Loucy (cell line): ENCODE measurements at regions not wholly inside any gene's neighbourhood (a gene's known extent, or its start where the extent isn't known, plus 50 kb on each side); places are given as distances from the start of the nearest gene placed in this dataset.

Source experiments
- H2AFZ ChIP-seq: fragments of 200-600 bp; sonication (generic); 2 replicates; pipeline ENCODE4 v1.6.0; 2016; ENCODE audit warnings: antibody characterized with exemption, mild to moderate bottlenecking, low read length, moderate library complexity
- H3F3A ChIP-seq: fragments of 200-600 bp; 2 replicates; pipeline ENCODE4 v1.6.0; 2016; ENCODE audit warnings: antibody characterized with exemption, low read depth, mild to moderate bottlenecking
- H3K27me3 ChIP-seq: fragments of 200-600 bp; sonication (generic); 2 replicates; pipeline ENCODE4 v1.6.1; 2014; ENCODE audit warnings: low read length, mild to moderate bottlenecking; ENCODE audit not compliant: insufficient read depth, poor library complexity, severe bottlenecking
- H3K36me3 ChIP-seq: fragments of 200-600 bp; sonication (generic); 2 replicates; pipeline ENCODE4 v1.6.1; 2016; ENCODE audit warnings: low read length; ENCODE audit not compliant: insufficient read depth
- H3K4me1 ChIP-seq: fragments of 200-600 bp; sonication (generic); 2 replicates; pipeline ENCODE4 v1.5.1; 2014; ENCODE audit warnings: low read length, mild to moderate bottlenecking; ENCODE audit not compliant: insufficient read depth, poor library complexity, severe bottlenecking
- H3K4me2 ChIP-seq: fragments of 200-600 bp; sonication (generic); 2 replicates; pipeline ENCODE4 v1.6.0; 2014; ENCODE audit warnings: antibody characterized with exemption, low read length, low read depth, mild to moderate bottlenecking; ENCODE audit not compliant: poor library complexity, severe bottlenecking
- H3K4me3 ChIP-seq: fragments of 200-600 bp; sonication (generic); 2 replicates; pipeline ENCODE4 v1.5.1; 2014; ENCODE audit warnings: low read length, mild to moderate bottlenecking, mixed read lengths; ENCODE audit not compliant: poor library complexity, severe bottlenecking
- H3K79me2 ChIP-seq: fragments of 200-600 bp; sonication (generic); 2 replicates; pipeline ENCODE4 v1.6.1; 2014; ENCODE audit warnings: low read length; ENCODE audit not compliant: insufficient read depth
- H3K9ac ChIP-seq: fragments of 200-600 bp; sonication (generic); 2 replicates; pipeline ENCODE4 v1.6.0; 2014; ENCODE audit warnings: mild to moderate bottlenecking, low read depth, low read length, moderate library complexity; ENCODE audit not compliant: poor library complexity, severe bottlenecking
- H3K9me2 ChIP-seq: fragments of 200-600 bp; sonication (generic); replicated peaks from 2 replicates; pipeline ENCODE4 v1.6.1; 2016; ENCODE audit warnings: low read depth, low read length, mixed read lengths
- H3K9me3 ChIP-seq: fragments of 200-600 bp; sonication (generic); 2 replicates; pipeline ENCODE4 v1.6.1; 2014; ENCODE audit warnings: mild to moderate bottlenecking, antibody characterized with exemption, low read length, low read depth; ENCODE audit not compliant: insufficient read depth
- H4K20me1 ChIP-seq: fragments of 200-600 bp; sonication (generic); 2 replicates; pipeline ENCODE4 v1.6.0; 2014; ENCODE audit warnings: antibody characterized with exemption, low read length, mild to moderate bottlenecking; ENCODE audit not compliant: insufficient read depth, poor library complexity, severe bottlenecking
- EZH2phosphoT487 ChIP-seq: fragments of 200-600 bp; IDR thresholded peaks from 2 replicates; pipeline ENCODE4 v1.6.1; 2018; ENCODE audit warnings: antibody characterized with exemption, mild to moderate bottlenecking, moderate library complexity, borderline replicate concordance
- TF ChIP-seq, protein P1 (sequence below): fragments of 200-600 bp; sonication (generic); conservative IDR thresholded peaks from 2 replicates; pipeline ENCODE4 v1.5.1; 2014; ENCODE audit warnings: mild to moderate bottlenecking, antibody characterized with exemption, low read length

DNA sequence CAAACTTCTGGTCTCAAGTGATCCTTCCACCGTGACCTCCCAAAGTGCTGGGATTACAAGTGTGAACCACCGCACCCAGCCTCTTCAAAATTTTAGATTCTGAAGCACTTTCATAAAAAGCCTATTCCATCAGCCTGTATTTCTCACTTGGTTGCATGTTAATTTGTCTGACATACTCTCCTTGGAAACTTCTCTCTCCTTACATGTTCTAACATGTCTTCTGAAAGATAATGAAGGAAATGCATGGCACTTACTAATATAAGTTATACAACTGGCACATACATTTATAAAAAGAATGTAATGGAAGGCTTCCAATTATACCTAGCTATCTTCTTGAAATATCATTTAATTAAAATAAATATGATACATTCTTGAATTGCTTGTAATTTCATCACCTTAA, 597.5 kb downstream of the TBC1D32 start:
- Histone ChIP-seq H3K36me3 (no peaks in the 10 kb centered on the region), H3K4me3 (no peak overlapping the region), H3K79me2 (no peaks in the 10 kb centered on the region), H3K4me1 (no peaks in the 10 kb centered on the region), H3K9ac (no peak overlapping the region), H2AFZ (no peak overlapping the region), H4K20me1 (no peaks in the 10 kb centered on the region), H3K27me3 (no peaks in the 10 kb centered on the region), H3F3A (no peaks in the 10 kb centered on the region), H3K9me2 (no peaks in the 10 kb centered on the region), H3K9me3 (no peaks in the 10 kb centered on the region), H3K4me2 (no peak overlapping the region)
- TF ChIP-seq, protein P1, sequence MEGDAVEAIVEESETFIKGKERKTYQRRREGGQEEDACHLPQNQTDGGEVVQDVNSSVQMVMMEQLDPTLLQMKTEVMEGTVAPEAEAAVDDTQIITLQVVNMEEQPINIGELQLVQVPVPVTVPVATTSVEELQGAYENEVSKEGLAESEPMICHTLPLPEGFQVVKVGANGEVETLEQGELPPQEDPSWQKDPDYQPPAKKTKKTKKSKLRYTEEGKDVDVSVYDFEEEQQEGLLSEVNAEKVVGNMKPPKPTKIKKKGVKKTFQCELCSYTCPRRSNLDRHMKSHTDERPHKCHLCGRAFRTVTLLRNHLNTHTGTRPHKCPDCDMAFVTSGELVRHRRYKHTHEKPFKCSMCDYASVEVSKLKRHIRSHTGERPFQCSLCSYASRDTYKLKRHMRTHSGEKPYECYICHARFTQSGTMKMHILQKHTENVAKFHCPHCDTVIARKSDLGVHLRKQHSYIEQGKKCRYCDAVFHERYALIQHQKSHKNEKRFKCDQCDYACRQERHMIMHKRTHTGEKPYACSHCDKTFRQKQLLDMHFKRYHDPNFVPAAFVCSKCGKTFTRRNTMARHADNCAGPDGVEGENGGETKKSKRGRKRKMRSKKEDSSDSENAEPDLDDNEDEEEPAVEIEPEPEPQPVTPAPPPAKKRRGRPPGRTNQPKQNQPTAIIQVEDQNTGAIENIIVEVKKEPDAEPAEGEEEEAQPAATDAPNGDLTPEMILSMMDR = no peak
- no peak for TF ChIP-seq EZH2phosphoT487

DNA sequence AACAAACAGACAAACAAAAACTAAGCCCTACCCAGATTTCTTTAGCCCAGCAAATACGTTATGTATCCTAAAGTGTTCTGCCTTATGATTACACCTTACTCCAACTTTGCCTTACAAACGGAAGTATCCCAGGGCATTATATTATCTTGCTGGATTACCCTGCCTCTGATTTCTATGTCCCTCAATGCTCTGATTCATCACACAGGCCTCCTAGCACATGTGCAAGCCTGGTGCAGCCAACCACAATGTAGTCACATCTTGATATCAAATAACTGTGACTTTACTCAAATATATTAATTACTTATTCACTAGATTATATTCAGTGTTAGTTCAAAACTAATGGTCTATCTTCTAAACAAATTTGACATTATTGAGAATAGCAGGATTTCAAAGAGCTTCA, 598.6 kb downstream of the TBC1D32 start:
- no peak overlapping the region for H3K9ac ChIP-seq
- no peaks in the 10 kb centered on the region for H3F3A ChIP-seq
- H4K20me1 ChIP-seq = no peaks in the 10 kb centered on the region
- H3K36me3 ChIP-seq = no peaks in the 10 kb centered on the region
- no peak overlapping the region for H3K4me2 ChIP-seq
- H2AFZ ChIP-seq = no peak overlapping the region
- H3K9me3 ChIP-seq = no peaks in the 10 kb centered on the region
- no peaks in the 10 kb centered on the region for H3K9me2 ChIP-seq
- H3K4me3 ChIP-seq = no peak overlapping the region
- H3K4me1 ChIP-seq = no peaks in the 10 kb centered on the region
- no peaks in the 10 kb centered on the region for H3K27me3 ChIP-seq
- no peaks in the 10 kb centered on the region for H3K79me2 ChIP-seq
- no peak for TF ChIP-seq EZH2phosphoT487

- Histone ChIP-seq H3F3A (no peaks in the 10 kb centered on the region), H3K36me3 (no peaks in the 10 kb centered on the region), H3K27me3 (no peaks in the 10 kb centered on the region), H2AFZ (no peak overlapping the region), H4K20me1 (no peaks in the 10 kb centered on the region), H3K9me2 (no peaks in the 10 kb centered on the region), H3K9ac (no peak overlapping the region), H3K4me1 (no peaks in the 10 kb centered on the region), H3K4me3 (no peak overlapping the region), H3K9me3 (peaks cover 5% of the 10 kb centered on the region; the same call in 1 of the 2 replicates), H3K79me2 (no peaks in the 10 kb centered on the region), H3K4me2 (no peak overlapping the region)
- TF ChIP-seq, protein P1 = no peak
- no peak for TF ChIP-seq EZH2phosphoT487
Observed at GRCh38 chr6:120711255-120711654, 623.0 kb downstream of the TBC1D32 start.

GRCh38 chr6:120700001-120700400, 634.3 kb downstream of the TBC1D32 start:
- H3K4me2 ChIP-seq = no peak overlapping the region
- no peaks in the 10 kb centered on the region for H3K27me3 ChIP-seq
- H3K9me2 ChIP-seq = no peaks in the 10 kb centered on the region
- no peaks in the 10 kb centered on the region for H3K4me1 ChIP-seq
- H3K9me3 ChIP-seq = no peaks in the 10 kb centered on the region
- TF ChIP-seq EZH2phosphoT487 = no peak
- TF ChIP-seq, protein P1 = no peak
- H3K4me3 ChIP-seq = no peak overlapping the region
- no peak overlapping the region for H3K9ac ChIP-seq
- H3F3A ChIP-seq = no peaks in the 10 kb centered on the region
- H3K79me2 ChIP-seq = no peaks in the 10 kb centered on the region
- no peaks in the 10 kb centered on the region for H3K36me3 ChIP-seq
- H2AFZ ChIP-seq = no peak overlapping the region
- no peaks in the 10 kb centered on the region for H4K20me1 ChIP-seq
